COLO668 (cell line): ENCODE measurements at regions not wholly inside any gene's neighbourhood (a gene's known extent, or its start where the extent isn't known, plus 50 kb on each side); places are given as distances from the start of the nearest gene placed in this dataset.

Experiments used
- DNase-seq: peaks from one replicate; lab custom pipeline; 2025; ENCODE audit not compliant: unreplicated experiment; lab: John Stamatoyannopoulos, UW

- DNase-seq, result no peak
Measured at GRCh38 chr3:189108735-189109134, 63.0 kb upstream of the TPRG1 start.

GRCh38 chr3:189109145-189109544, 62.6 kb upstream of the TPRG1 start:
- no peak for DNase-seq

GRCh38 chr3:189117087-189117486, 54.7 kb upstream of the TPRG1 start:
- no peak for DNase-seq

- DNase-seq, result no peak
Measured at GRCh38 chr3:189118896-189119295, 52.9 kb upstream of the TPRG1 start.

GRCh38 chr3:189119950-189120349, 51.8 kb upstream of the TPRG1 start:
- DNase-seq, result no peak

- DNase-seq, result no peak
Measured at GRCh38 chr3:189121092-189121491, 50.7 kb upstream of the TPRG1 start.
